RWPE2 (cell line): ENCODE measurements at regions not wholly inside any gene's neighbourhood (a gene's known extent, or its start where the extent isn't known, plus 50 kb on each side); places are given as distances from the start of the nearest gene placed in this dataset.

Experiments used
- ATAC-seq: fragments of 200-7000 bp; cut with Tn5 transposase; 3 replicates; pipeline ENCODE4 v1.9.1; 2021; ENCODE audit warnings: low read depth
- DNase-seq: peaks from one replicate; pipeline ENCODE4 v3.0.0-alpha.2; 2020; ENCODE audit warnings: low spot score
- H3K27ac ChIP-seq: fragments of 450-650 bp; 2 replicates; pipeline ENCODE4 v1.5.1; 2017; ENCODE audit warnings: mild to moderate bottlenecking; ENCODE audit not compliant: poor library complexity, severe bottlenecking
- H3K27me3 ChIP-seq: fragments of 250-450 bp; sonication (Bioruptor Pico); 2 replicates; pipeline ENCODE4 v1.5.1; 2021; ENCODE audit warnings: mild to moderate bottlenecking, moderate library complexity; ENCODE audit not compliant: insufficient read depth, poor library complexity, severe bottlenecking
- H3K36me3 ChIP-seq: fragments of 250-450 bp; sonication (Bioruptor Pico); 2 replicates; pipeline ENCODE4 v1.5.1; 2020; ENCODE audit warnings: low read depth, mild to moderate bottlenecking, moderate library complexity
- H3K4me1 ChIP-seq: fragments of 250-450 bp; sonication (Bioruptor Pico); 2 replicates; pipeline ENCODE4 v1.5.1; 2021; ENCODE audit warnings: mild to moderate bottlenecking, moderate library complexity; ENCODE audit not compliant: insufficient read depth, poor library complexity, severe bottlenecking
- H3K4me3 ChIP-seq: fragments of 250-450 bp; sonication (Bioruptor Pico); 2 replicates; pipeline ENCODE4 v1.5.1; 2021; ENCODE audit warnings: mild to moderate bottlenecking, moderate library complexity; ENCODE audit not compliant: severe bottlenecking
- H3K9me3 ChIP-seq: fragments of 250-450 bp; sonication (Bioruptor Pico); 2 replicates; pipeline ENCODE4 v1.5.1; 2021; ENCODE audit warnings: mild to moderate bottlenecking, moderate library complexity; ENCODE audit not compliant: severe bottlenecking
- TF ChIP-seq, protein P1 (sequence below): fragments of 450-650 bp; IDR thresholded peaks from one replicate; pipeline ENCODE4 v1.5.1; 2017; ENCODE audit warnings: mild to moderate bottlenecking, moderate library complexity; ENCODE audit not compliant: poor library complexity, severe bottlenecking

DNA sequence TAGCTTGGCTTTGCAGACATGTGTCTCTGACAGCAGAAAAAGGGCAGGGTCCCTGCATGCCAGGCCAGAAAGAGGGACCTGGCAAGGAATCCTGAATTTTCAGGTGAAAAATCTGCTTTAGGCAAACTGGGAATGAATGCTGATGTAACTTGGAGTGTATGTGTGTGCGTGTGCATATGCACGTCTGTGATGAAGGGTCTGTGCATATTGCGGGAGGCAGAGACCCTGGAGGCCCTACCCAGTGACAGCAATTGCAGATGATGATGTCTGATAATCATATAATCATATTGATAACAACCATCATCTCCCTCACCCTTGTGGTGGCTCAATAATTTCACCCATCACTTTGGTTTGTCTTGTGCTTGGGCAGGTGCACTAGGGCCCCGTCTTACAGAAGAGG is 80.7 kb upstream of the SDK2 start:
- H3K4me1 ChIP-seq = no peaks in the 10 kb centered on the region
- H3K27ac ChIP-seq = no peak overlapping the region
- no peaks in the 10 kb centered on the region for H3K27me3 ChIP-seq
- no peaks in the 10 kb centered on the region for H3K9me3 ChIP-seq
- H3K4me3 ChIP-seq = no peak overlapping the region
- H3K36me3 ChIP-seq = no peaks in the 10 kb centered on the region
- TF ChIP-seq, protein P1, sequence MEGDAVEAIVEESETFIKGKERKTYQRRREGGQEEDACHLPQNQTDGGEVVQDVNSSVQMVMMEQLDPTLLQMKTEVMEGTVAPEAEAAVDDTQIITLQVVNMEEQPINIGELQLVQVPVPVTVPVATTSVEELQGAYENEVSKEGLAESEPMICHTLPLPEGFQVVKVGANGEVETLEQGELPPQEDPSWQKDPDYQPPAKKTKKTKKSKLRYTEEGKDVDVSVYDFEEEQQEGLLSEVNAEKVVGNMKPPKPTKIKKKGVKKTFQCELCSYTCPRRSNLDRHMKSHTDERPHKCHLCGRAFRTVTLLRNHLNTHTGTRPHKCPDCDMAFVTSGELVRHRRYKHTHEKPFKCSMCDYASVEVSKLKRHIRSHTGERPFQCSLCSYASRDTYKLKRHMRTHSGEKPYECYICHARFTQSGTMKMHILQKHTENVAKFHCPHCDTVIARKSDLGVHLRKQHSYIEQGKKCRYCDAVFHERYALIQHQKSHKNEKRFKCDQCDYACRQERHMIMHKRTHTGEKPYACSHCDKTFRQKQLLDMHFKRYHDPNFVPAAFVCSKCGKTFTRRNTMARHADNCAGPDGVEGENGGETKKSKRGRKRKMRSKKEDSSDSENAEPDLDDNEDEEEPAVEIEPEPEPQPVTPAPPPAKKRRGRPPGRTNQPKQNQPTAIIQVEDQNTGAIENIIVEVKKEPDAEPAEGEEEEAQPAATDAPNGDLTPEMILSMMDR = no peak
- DNase-seq (no peak), ATAC-seq (no peak)

DNA sequence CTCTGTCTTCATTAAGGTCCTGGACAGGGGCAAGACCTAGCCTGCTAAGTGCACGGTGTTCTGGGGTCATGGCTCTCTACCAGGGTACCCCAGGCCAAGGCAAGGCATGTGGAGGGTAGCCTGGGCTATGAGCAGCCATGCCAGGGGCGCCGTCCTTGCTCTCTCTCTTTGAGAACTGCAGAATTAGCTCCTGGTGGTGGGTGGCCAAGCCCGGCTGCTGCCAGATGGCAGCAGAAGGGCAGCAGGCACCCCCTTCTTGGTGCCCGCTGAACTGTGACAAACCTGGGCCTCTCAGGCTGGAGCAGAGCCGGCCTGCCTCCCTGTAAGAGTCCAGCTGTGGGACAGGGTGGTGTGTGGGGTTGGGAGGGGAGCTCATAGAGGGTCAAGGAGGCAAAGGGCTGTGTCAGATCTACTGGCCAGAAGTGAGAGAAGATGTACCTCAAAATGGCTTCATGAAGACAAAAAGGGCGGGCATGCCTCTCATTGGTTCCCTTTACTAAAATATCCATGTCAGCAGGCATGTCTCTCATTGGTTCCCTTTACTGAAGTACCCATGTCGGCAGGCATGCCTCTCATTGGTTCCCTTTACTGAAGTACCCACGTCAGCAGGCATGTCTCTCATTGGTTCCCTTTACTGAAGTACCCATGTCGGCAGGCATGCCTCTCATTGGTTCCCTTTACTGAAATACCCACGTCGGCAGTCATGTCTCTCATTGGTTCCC is 81.7 kb upstream of the SDK2 start:
- DNase-seq = no peak
- H3K4me1 ChIP-seq = no peaks in the 10 kb centered on the region
- no peak for ATAC-seq
- TF ChIP-seq, protein P1 = no peak
- H3K4me3 ChIP-seq = no peak overlapping the region
- H3K9me3 ChIP-seq = peaks cover 2% of the 10 kb centered on the region
- no peaks in the 10 kb centered on the region for H3K36me3 ChIP-seq
- no peaks in the 10 kb centered on the region for H3K27me3 ChIP-seq
- H3K27ac ChIP-seq = no peak overlapping the region

DNA sequence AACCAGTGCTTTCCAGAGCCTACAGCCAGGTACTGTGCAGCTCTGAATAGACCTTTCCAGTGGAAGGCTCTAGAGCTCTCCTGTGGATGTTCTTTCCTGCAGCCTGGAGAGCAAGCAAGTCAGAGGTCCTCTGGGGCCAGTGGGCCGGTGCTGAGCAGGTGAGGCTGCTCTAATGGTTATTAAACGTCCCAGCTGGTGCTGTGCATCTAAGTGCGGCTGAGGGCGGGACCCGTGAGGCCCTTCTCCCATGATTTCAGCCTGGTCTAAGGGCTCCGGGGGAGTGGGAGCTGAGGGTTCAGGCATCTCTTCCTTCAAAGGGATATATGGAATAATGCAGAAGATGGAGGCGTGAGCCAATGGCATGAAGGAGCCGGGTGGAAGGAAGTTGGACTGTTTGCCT is 83.7 kb upstream of the SDK2 start:
- Histone ChIP-seq H3K36me3 (no peaks in the 10 kb centered on the region), H3K27me3 (peaks cover under 1% of the 10 kb centered on the region), H3K4me3 (no peak overlapping the region), H3K4me1 (no peaks in the 10 kb centered on the region), H3K9me3 (peaks cover 2% of the 10 kb centered on the region), H3K27ac (no peak overlapping the region)
- DNase-seq (no peak), ATAC-seq (no peak)
- TF ChIP-seq, protein P1 = no peak

DNA sequence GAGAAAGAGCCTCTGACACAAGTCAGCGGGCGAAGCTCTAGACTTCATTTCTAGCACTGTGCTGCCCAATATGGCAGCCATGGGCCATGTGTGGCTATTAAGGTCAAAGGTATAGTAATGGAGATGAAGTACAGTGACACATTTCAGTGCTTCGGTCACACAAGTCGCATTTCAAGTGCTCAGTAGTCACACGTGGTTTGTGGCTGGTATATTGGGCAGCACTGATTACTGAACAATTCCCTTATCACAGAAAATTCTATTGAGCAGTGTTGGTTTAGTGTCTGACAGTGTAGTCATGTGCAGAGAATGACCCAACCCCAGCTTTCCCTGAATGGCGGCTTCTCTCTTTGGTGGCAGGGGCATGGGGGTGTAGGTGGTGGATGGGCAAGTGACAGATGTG is 84.9 kb upstream of the SDK2 start:
- H3K27me3 ChIP-seq = peaks cover 10% of the 10 kb centered on the region
- TF ChIP-seq, protein P1 = no peak
- DNase-seq = no peak
- H3K36me3 ChIP-seq = no peaks in the 10 kb centered on the region
- no peaks in the 10 kb centered on the region for H3K4me1 ChIP-seq
- ATAC-seq = no peak
- no peak overlapping the region for H3K27ac ChIP-seq
- H3K9me3 ChIP-seq = peaks cover 2% of the 10 kb centered on the region
- no peak overlapping the region for H3K4me3 ChIP-seq

DNA sequence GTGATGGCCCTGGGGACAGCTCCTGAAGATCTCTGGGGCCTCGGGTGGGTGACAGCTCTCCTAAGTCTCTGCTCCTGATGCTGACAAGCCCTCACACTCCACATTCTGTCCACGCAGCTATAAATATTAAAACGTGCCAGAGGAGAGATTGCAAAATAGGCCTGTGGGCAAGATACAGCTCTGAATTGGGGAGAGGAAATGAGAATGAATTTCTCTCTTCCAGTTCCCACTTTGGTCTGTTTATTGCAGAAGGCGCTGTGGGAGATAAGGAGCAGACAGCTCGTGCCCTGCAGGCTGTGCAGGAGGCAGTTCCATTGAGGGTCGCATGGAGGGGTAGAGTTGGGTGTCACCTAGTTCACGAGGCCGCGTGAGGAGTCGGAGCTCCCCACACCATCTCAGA is 87.5 kb upstream of the SDK2 start:
- Histone ChIP-seq H3K4me3 (no peak overlapping the region), H3K27ac (no peak overlapping the region), H3K4me1 (no peaks in the 10 kb centered on the region), H3K36me3 (no peaks in the 10 kb centered on the region), H3K27me3 (peaks cover 33% of the 10 kb centered on the region), H3K9me3 (peaks cover 2% of the 10 kb centered on the region)
- ATAC-seq (no peak), DNase-seq (no peak)
- TF ChIP-seq, protein P1 = no peak
